K562 (cell line): ENCODE measurements at regions not wholly inside any gene's neighbourhood (a gene's known extent, or its start where the extent isn't known, plus 50 kb on each side); places are given as distances from the start of the nearest gene placed in this dataset.

Experiments used
- ATAC-seq: fragments of 200-7000 bp; cut with Tn5 transposase; 3 replicates; pipeline ENCODE4 v1.9.1; 2020; ENCODE audit warnings: moderate library complexity
- BruUV-seq: library from RNA; stranded (reverse); fragments of 400-500 nt; replicated peaks from 2 replicates; lab custom pipeline; 2021; lab: Mats Ljungman, UMichigan
- CTCF ChIA-PET: fragments of 300-600 bp; formaldehyde crosslinking; extraction: SDS; loops from one replicate; lab custom pipeline; 2021; ENCODE audit warnings: low intra/inter-chr PET ratio; lab: Yijun Ruan, JAX
- POLR2A ChIA-PET: fragments of 300-600, 350-650 bp; sonication (Branson Sonifier 250); formaldehyde crosslinking; extraction: SDS; loops from one replicate; lab custom pipeline; 2021; ENCODE audit warnings: antibody characterized with exemption, inconsistent platforms; lab: Yijun Ruan, JAX
- DNase-seq, 4 experiments: peaks; one replicate each; pipeline versions ENCODE4 v3.0.0 to v3.0.0-alpha.2; 2011 to 2018; ENCODE audit warnings: low spot score in 3 of 4, mixed read lengths in 3 of 4; ENCODE audit errors: extremely low read depth in 1 of 4
- FAIRE-seq: peaks from 2 replicates; lab custom pipeline; 2011; peaks lifted over from hg19 to GRCh38; lab: Jason Lieb, UNC
- H2AFZ ChIP-seq: 2 replicates; pipeline ENCODE4 v1.6.0; 2011; ENCODE audit warnings: low read depth, low read length, control low read depth, inconsistent platforms
- H3K27ac ChIP-seq: fragments of 200-600 bp; 3 replicates; pipeline ENCODE4 v1.8.0; 2011; ENCODE audit warnings: low read depth, mild to moderate bottlenecking, control low read depth, inconsistent platforms, low read length, moderate library complexity, mixed read lengths; ENCODE audit errors: extremely low read depth
- H3K27me3 ChIP-seq, 2 experiments: fragments of 300-600 bp in 1 of 2; 2 replicates in 1 of 2; 3 replicates in 1 of 2; pipeline versions ENCODE4 v1.6.0 to v1.8.0; 2011; ENCODE audit warnings: inconsistent platforms in 2 of 2, low read length in 2 of 2, mild to moderate bottlenecking in 1 of 2, mixed read lengths in 1 of 2, moderate library complexity in 1 of 2; ENCODE audit not compliant: control insufficient read depth in 2 of 2, insufficient read depth in 2 of 2
- H3K36me3 ChIP-seq: fragments of 300-600 bp; 3 replicates; pipeline ENCODE4 v1.8.0; 2011; ENCODE audit warnings: mild to moderate bottlenecking, low read length, inconsistent platforms; ENCODE audit not compliant: control insufficient read depth, insufficient read depth
- H3K4me1 ChIP-seq, 2 experiments: fragments of 200-600 bp in 1 of 2; replicated peaks in 1 of 2; 2 replicates in 1 of 2; 3 replicates in 1 of 2; pipeline versions ENCODE4 v1.5.1 to v1.8.0; 2011; ENCODE audit warnings: inconsistent platforms in 2 of 2, low read length in 2 of 2, mild to moderate bottlenecking in 1 of 2, mixed read lengths in 1 of 2, moderate library complexity in 1 of 2; ENCODE audit not compliant: control insufficient read depth in 2 of 2, insufficient read depth in 2 of 2
- H3K4me2 ChIP-seq: 2 replicates; pipeline ENCODE4 v1.6.1; 2011; ENCODE audit warnings: low read length, control low read depth, inconsistent platforms, mixed read lengths; ENCODE audit not compliant: insufficient read depth
- H3K4me3 ChIP-seq: fragments of 200-600 bp; sonication (generic), shearing (Covaris generic); 2 replicates; pipeline ENCODE4 v1.5.1; 2016; ENCODE audit warnings: control low read depth, inconsistent platforms
- H3K79me2 ChIP-seq: fragments of 200-600 bp; 3 replicates; pipeline ENCODE4 v1.8.0; 2011; ENCODE audit warnings: low read length, inconsistent platforms; ENCODE audit not compliant: control insufficient read depth, insufficient read depth
- H3K9ac ChIP-seq, 2 experiments: 2 replicates each; pipeline versions ENCODE4 v1.6.0 to v1.6.1; 2011; ENCODE audit warnings: low read depth in 2 of 2, low read length in 2 of 2, control low read depth in 1 of 2, inconsistent platforms in 1 of 2, mild to moderate bottlenecking in 1 of 2, mixed read lengths in 1 of 2; ENCODE audit not compliant: insufficient read depth in 1 of 2
- H3K9me1 ChIP-seq: one replicate; pipeline ENCODE4 v1.6.0; 2011; ENCODE audit warnings: inconsistent platforms, mild to moderate bottlenecking, low read length, moderate library complexity; ENCODE audit not compliant: control insufficient read depth, insufficient read depth
- H3K9me3 ChIP-seq: replicated peaks from 2 replicates; pipeline ENCODE4 v1.5.1; 2011; ENCODE audit warnings: low read depth, low read length, inconsistent platforms; ENCODE audit not compliant: control insufficient read depth, insufficient read depth
- H4K20me1 ChIP-seq: replicated peaks from 2 replicates; pipeline ENCODE4 v1.6.1; 2011; ENCODE audit warnings: low read length, inconsistent platforms, mixed read lengths; ENCODE audit not compliant: control insufficient read depth, insufficient read depth
- ASH1L ChIP-seq: fragments of 450-650 bp; IDR thresholded peaks from 2 replicates; pipeline ENCODE4 v1.6.1; 2018; ENCODE audit warnings: borderline replicate concordance, mild to moderate bottlenecking, low read depth; ENCODE audit not compliant: partially characterized antibody
- CGGBP1 ChIP-seq: fragments of 250-450 bp; sonication (Bioruptor Pico); IDR thresholded peaks from 2 replicates; pipeline ENCODE4 v1.9.0; 2021; ENCODE audit warnings: mild to moderate bottlenecking
- ETV6 ChIP-seq, 3 experiments: fragments of 150-350 bp in 1 of 3; sonication (generic) in 1 of 3; formaldehyde crosslinking in 1 of 3; IDR thresholded peaks; 2 replicates each; pipeline versions ENCODE4 v1.6.1 to v1.8.0; 2014 to 2022; ENCODE audit warnings: borderline replicate concordance in 2 of 3, low read depth in 2 of 3, antibody characterized with exemption in 1 of 3, low read length in 1 of 3, mild to moderate bottlenecking in 1 of 3, missing genetic modification reagents in 1 of 3
- FOXP1 ChIP-seq: sonication (generic); formaldehyde crosslinking; IDR thresholded peaks from 2 replicates; pipeline ENCODE4 v1.8.0; 2022; ENCODE audit warnings: mild to moderate bottlenecking, missing genetic modification reagents
- GTF2F1 ChIP-seq: IDR thresholded peaks from 2 replicates; pipeline ENCODE4 v1.6.1; 2011; ENCODE audit warnings: low read depth, low read length, improper control_type of control experiment
- HOXB6 ChIP-seq: fragments of 250-450 bp; sonication (Bioruptor Pico); IDR thresholded peaks from 2 replicates; pipeline ENCODE4 v1.5.1; 2022; ENCODE audit warnings: mild to moderate bottlenecking, borderline replicate concordance
- MAZ ChIP-seq, 2 experiments: fragments of 450-650 bp in 1 of 2; sonication (generic) in 1 of 2; formaldehyde crosslinking; IDR thresholded peaks in 1 of 2; conservative IDR thresholded peaks in 1 of 2; 2 replicates each; pipeline versions ENCODE4 v1.4.0 to v1.5.0; 2020; ENCODE audit warnings: mild to moderate bottlenecking in 1 of 2, missing genetic modification reagents in 1 of 2
- NKRF ChIP-seq: fragments of 450-650 bp; IDR thresholded peaks from 2 replicates; pipeline ENCODE4 v1.6.1; 2016; ENCODE audit warnings: borderline replicate concordance
- PRDM10 ChIP-seq: fragments of 450-650 bp; IDR thresholded peaks from 2 replicates; pipeline ENCODE4 v1.6.1; 2018; ENCODE audit not compliant: partially characterized antibody
- RCOR1 ChIP-seq, 2 experiments: IDR thresholded peaks; 2 replicates each; pipeline ENCODE4 v1.6.1; 2012; ENCODE audit warnings: low read depth in 2 of 2, low read length in 2 of 2, borderline replicate concordance in 1 of 2, improper control_type of control experiment in 1 of 2
- SLC30A9 ChIP-seq: fragments of 250-450 bp; sonication (Bioruptor Pico); IDR thresholded peaks from 2 replicates; pipeline ENCODE4 v1.8.0; 2022; ENCODE audit warnings: mild to moderate bottlenecking, moderate library complexity
- SMARCB1 ChIP-seq: IDR thresholded peaks from 2 replicates; pipeline ENCODE4 v1.6.1; 2011; ENCODE audit warnings: improper control_type of control experiment, low read depth; ENCODE audit not compliant: insufficient read length
- TFAM ChIP-seq: fragments of 250-450 bp; sonication (Bioruptor Pico); conservative IDR thresholded peaks from 2 replicates; pipeline ENCODE4 v1.5.0; 2021; ENCODE audit warnings: mild to moderate bottlenecking, moderate library complexity
- U2AF2 ChIP-seq: fragments of 200-400 bp; formaldehyde crosslinking; optimal IDR thresholded peaks from 2 replicates; pipeline ENCODE3; 2017; ENCODE audit warnings: low read depth, mild to moderate bottlenecking, low read length
- ZKSCAN8 ChIP-seq: fragments of 200-800 bp; sonication (Bioruptor generic); IDR thresholded peaks from 2 replicates; pipeline ENCODE4 v1.6.1; 2016; ENCODE audit warnings: missing genetic modification characterization, missing compliant biosample characterization
- ZNF57 ChIP-seq: fragments of 450-650 bp; formaldehyde crosslinking; IDR thresholded peaks from 2 replicates; pipeline ENCODE4 v1.4.0; 2020; ENCODE audit warnings: mild to moderate bottlenecking, moderate library complexity
- WGBS: fragments of 100-300 bp; shearing (Covaris generic); methylation state at CpG from one replicate; pipeline ENCODE4 v1.1.6; 2016; ENCODE audit warnings: low coverage, mixed read lengths; ENCODE audit not compliant: insufficient coverage; ENCODE audit errors: missing lambda C conversion rate; 5-methylcytosine and 5-hydroxymethylcytosine counted together
- in situ Hi-C: fragments of 300-500 bp; cut with MboI; formaldehyde crosslinking; loops from 4 replicates; pipeline ENCODE4 v1.15.0; 2018; ENCODE audit warnings: inconsistent platforms, mixed read lengths
- intact Hi-C: fragments of 100-400 bp; cut with micrococcal nuclease; formaldehyde crosslinking; loops from 2 replicates; pipeline ENCODE4 v1.14.2; 2022

- Histone ChIP-seq H3K4me3 (no peak overlapping the region), H3K9ac (no peak overlapping the region), H3K27me3 (peaks cover 2 to 32% of the 10 kb centered on the region in 2 experiments; a peak in 4 of 5 replicates), H3K9me1 (no peaks in the 10 kb centered on the region), H3K79me2 (no peaks in the 10 kb centered on the region), H3K4me2 (no peak overlapping the region), H3K9me3 (no peaks in the 10 kb centered on the region), H4K20me1 (no peaks in the 10 kb centered on the region; the same call in 1 of the 2 replicates), H2AFZ (no peak overlapping the region), H3K36me3 (no peaks in the 10 kb centered on the region), H3K27ac (no peak overlapping the region), H3K4me1 (no peaks in the 10 kb centered on the region)
- CTCF ChIA-PET: interaction anchor here (0.6 kb wide), 1 partner anchor 119 kb away, joined by 3 read pairs; no protein-coding TSS in a partner anchor
- no peak for FAIRE-seq
- BruUV-seq: no TSS peak
- no peak for DNase-seq
- POLR2A ChIA-PET: interaction anchor here (1.0 kb wide), 1 partner anchor 16 kb away, joined by 4 read pairs; no protein-coding TSS in a partner anchor
- ATAC-seq: no peak; the same call in 2 of the 3 replicates
- intact Hi-C loops (no loop called here), in situ Hi-C loops (no loop called here)
- 2% methylated on average over 17 of the region's 17 CpGs for WGBS
- TF ChIP-seq RCOR1 (IDR thresholded peaks at IDR 0.05; ENCODE audit: borderline replicate concordance in 1 of 2, low read depth in 2 of 2, low read length in 2 of 2): no peak
- no peak for TF ChIP-seq FOXP1
- no peak for TF ChIP-seq ZNF57 (CRISPR knock-in tag)
- no peak for TF ChIP-seq GTF2F1
- no peak for TF ChIP-seq HOXB6 (CRISPR knock-in tag)
- TF ChIP-seq CGGBP1 (CRISPR knock-in tag): no peak
- no peak for TF ChIP-seq PRDM10
- TF ChIP-seq U2AF2: no peak
- TF ChIP-seq NKRF: no peak
- no peak for TF ChIP-seq ETV6 (IDR thresholded peaks at IDR 0.05; ENCODE audit: borderline replicate concordance in 1 of 2, low read depth in 2 of 2, low read length in 1 of 2)
- no peak for TF ChIP-seq ETV6 (CRISPR knock-in tag; IDR thresholded peaks at IDR 0.05; ENCODE audit: borderline replicate concordance)
- no peak for TF ChIP-seq TFAM (CRISPR knock-in tag)
- TF ChIP-seq ZKSCAN8 (CRISPR knock-in tag): no peak
- TF ChIP-seq MAZ (CRISPR knock-in tag; conservative IDR thresholded peaks at IDR 0.05 in 1 of 2, IDR thresholded peaks at IDR 0.05 in 1 of 2): no peak
- no peak for TF ChIP-seq SLC30A9 (CRISPR knock-in tag)
- no peak for TF ChIP-seq ASH1L
- TF ChIP-seq SMARCB1: no peak
Observed at GRCh38 chr3:13748276-13748879, 131.5 kb downstream of the WNT7A start.
